ENCODE measurements at regions not wholly inside any gene's neighbourhood (a gene's known extent, or its start where the extent isn't known, plus 50 kb on each side); places are given as distances from the start of the nearest gene placed in this dataset.

GRCh38 chr4:111649308-111649707, 495.9 kb upstream of the FAM241A start:
- H3K27ac Mint-ChIP-seq = no peak overlapping the region
- no peaks in the 10 kb centered on the region for H3K4me1 Mint-ChIP-seq
- H3K4me3 Mint-ChIP-seq = no peak overlapping the region
- no peaks in the 10 kb centered on the region for H3K27me3 Mint-ChIP-seq
- no peaks in the 10 kb centered on the region for H3K9me3 ChIP-seq (ENCODE audit: control insufficient read depth, low read length, poor library complexity, severe bottlenecking)
- ATAC-seq = no peak
- no peak for DNase-seq
- H3K36me3 Mint-ChIP-seq (ENCODE audit: low read depth) = no peaks in the 10 kb centered on the region

DNA sequence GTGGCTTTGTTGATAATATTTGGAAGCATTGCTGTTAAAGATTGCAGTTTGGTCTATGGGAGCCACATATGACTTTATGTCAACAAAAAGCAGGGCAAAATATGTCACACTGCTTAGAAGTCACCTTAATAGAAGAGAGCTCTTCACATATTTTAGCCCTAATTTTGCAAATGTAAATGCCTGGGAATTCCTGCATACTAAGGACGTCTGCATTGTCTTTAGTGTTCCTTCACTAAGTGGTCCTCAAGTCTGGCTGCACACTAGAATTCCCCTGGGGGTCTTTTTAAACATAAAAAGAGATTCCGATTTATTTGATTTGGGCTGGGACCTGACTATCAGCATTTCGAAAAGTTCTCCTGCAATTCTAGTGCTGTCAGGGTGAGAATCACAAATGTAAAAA, 495.1 kb upstream of the FAM241A start:
- Mint-ChIP-seq H3K4me3 (no peak overlapping the region), H3K27me3 (no peaks in the 10 kb centered on the region), H3K4me1 (no peaks in the 10 kb centered on the region), H3K36me3 (ENCODE audit: low read depth) (no peaks in the 10 kb centered on the region), H3K27ac (no peak overlapping the region)
- H3K9me3 ChIP-seq (ENCODE audit: control insufficient read depth, low read length, poor library complexity, severe bottlenecking) = no peaks in the 10 kb centered on the region
- DNase-seq (no peak), ATAC-seq (no peak)

- no peak overlapping the region for H3K27ac Mint-ChIP-seq
- no peaks in the 10 kb centered on the region for H3K27me3 Mint-ChIP-seq
- ATAC-seq (no peak), DNase-seq (no peak)
- H3K4me1 Mint-ChIP-seq = no peaks in the 10 kb centered on the region
- H3K36me3 Mint-ChIP-seq (ENCODE audit: low read depth) = no peaks in the 10 kb centered on the region
- no peak overlapping the region for H3K4me3 Mint-ChIP-seq
- H3K9me3 ChIP-seq (ENCODE audit: control insufficient read depth, low read length, poor library complexity, severe bottlenecking) = no peaks in the 10 kb centered on the region
These were observed 494.6 kb upstream of the FAM241A start for GRCh38 chr4:111650674-111651086.

- no peak overlapping the region for H3K27ac Mint-ChIP-seq
These were observed 493.0 kb upstream of the FAM241A start for GRCh38 chr4:111652236-111652635.

GRCh38 chr4:111652986-111653385, 492.3 kb upstream of the FAM241A start:
- H3K4me1 Mint-ChIP-seq = no peaks in the 10 kb centered on the region
- H3K36me3 Mint-ChIP-seq (ENCODE audit: low read depth) = no peaks in the 10 kb centered on the region
- no peaks in the 10 kb centered on the region for H3K9me3 ChIP-seq (ENCODE audit: control insufficient read depth, low read length, poor library complexity, severe bottlenecking)
- no peak overlapping the region for H3K27ac Mint-ChIP-seq
- ATAC-seq (no peak), DNase-seq (no peak)
- no peaks in the 10 kb centered on the region for H3K27me3 Mint-ChIP-seq
- H3K4me3 Mint-ChIP-seq = no peak overlapping the region

More at GRCh38 chr4:111652236-111652635, 493.0 kb upstream of the FAM241A start:
- Mint-ChIP-seq H3K4me1 (no peaks in the 10 kb centered on the region), H3K4me3 (no peak overlapping the region), H3K36me3 (ENCODE audit: low read depth) (no peaks in the 10 kb centered on the region), H3K27me3 (no peaks in the 10 kb centered on the region)
- ATAC-seq = no peak
- DNase-seq = no peak
- no peaks in the 10 kb centered on the region for H3K9me3 ChIP-seq (ENCODE audit: control insufficient read depth, low read length, poor library complexity, severe bottlenecking)

- ATAC-seq (no peak), DNase-seq (no peak)
- H3K9me3 ChIP-seq (ENCODE audit: control insufficient read depth, low read length, poor library complexity, severe bottlenecking) = no peaks in the 10 kb centered on the region
- Mint-ChIP-seq H3K27me3 (no peaks in the 10 kb centered on the region), H3K4me1 (no peaks in the 10 kb centered on the region), H3K36me3 (ENCODE audit: low read depth) (no peaks in the 10 kb centered on the region), H3K27ac (no peak overlapping the region), H3K4me3 (no peak overlapping the region)
These were observed 482.8 kb upstream of the FAM241A start for GRCh38 chr4:111662496-111662895.

- no peaks in the 10 kb centered on the region for H3K9me3 ChIP-seq (ENCODE audit: control insufficient read depth, low read length, poor library complexity, severe bottlenecking)
- DNase-seq = no peak
- no peak overlapping the region for H3K4me3 Mint-ChIP-seq
- H3K27ac Mint-ChIP-seq = no peak overlapping the region
- no peaks in the 10 kb centered on the region for H3K4me1 Mint-ChIP-seq
- no peak for ATAC-seq
- no peaks in the 10 kb centered on the region for H3K27me3 Mint-ChIP-seq
- H3K36me3 Mint-ChIP-seq (ENCODE audit: low read depth) = no peaks in the 10 kb centered on the region
These were observed 480.8 kb upstream of the FAM241A start for GRCh38 chr4:111664308-111664945.

- Mint-ChIP-seq H3K4me1 (no peaks in the 10 kb centered on the region), H3K27ac (no peak overlapping the region), H3K27me3 (no peaks in the 10 kb centered on the region), H3K36me3 (ENCODE audit: low read depth) (no peaks in the 10 kb centered on the region), H3K4me3 (no peak overlapping the region)
- ATAC-seq (no peak), DNase-seq (no peak)
- H3K9me3 ChIP-seq (ENCODE audit: control insufficient read depth, low read length, poor library complexity, severe bottlenecking) = no peaks in the 10 kb centered on the region
These were observed 478.4 kb upstream of the FAM241A start for GRCh38 chr4:111666826-111667360.

DNA sequence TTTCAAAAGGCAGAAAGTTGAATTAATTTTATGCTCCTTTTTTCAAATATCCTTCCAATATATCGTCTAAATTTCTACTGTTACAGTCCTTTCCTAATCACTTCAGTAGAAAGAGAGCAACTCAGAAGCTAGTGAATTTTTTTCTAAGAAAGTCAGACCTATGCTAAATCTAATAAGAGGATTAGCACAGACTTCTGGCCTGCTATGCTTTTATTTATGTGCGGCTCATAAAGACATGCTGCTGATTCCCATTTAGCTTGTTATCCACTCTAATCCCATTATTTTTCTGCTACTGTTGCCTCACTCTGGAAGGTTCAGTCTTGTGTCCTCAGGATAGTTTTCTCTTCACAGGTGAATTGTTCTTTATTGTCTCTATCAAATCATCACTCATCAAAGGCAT, 473.5 kb upstream of the FAM241A start:
- H3K36me3 Mint-ChIP-seq (ENCODE audit: low read depth) = no peaks in the 10 kb centered on the region
- H3K27me3 Mint-ChIP-seq = no peaks in the 10 kb centered on the region
- DNase-seq (no peak), ATAC-seq (no peak)
- H3K4me3 Mint-ChIP-seq = no peak overlapping the region
- H3K27ac Mint-ChIP-seq = no peak overlapping the region
- no peaks in the 10 kb centered on the region for H3K4me1 Mint-ChIP-seq
- H3K9me3 ChIP-seq (ENCODE audit: control insufficient read depth, low read length, poor library complexity, severe bottlenecking) = no peaks in the 10 kb centered on the region

GRCh38 chr4:111675746-111676145, 469.5 kb upstream of the FAM241A start:
- Mint-ChIP-seq H3K27ac (no peak overlapping the region), H3K4me3 (no peak overlapping the region), H3K27me3 (no peaks in the 10 kb centered on the region), H3K4me1 (no peaks in the 10 kb centered on the region), H3K36me3 (ENCODE audit: low read depth) (no peaks in the 10 kb centered on the region)
- ATAC-seq (no peak), DNase-seq (no peak)
- no peaks in the 10 kb centered on the region for H3K9me3 ChIP-seq (ENCODE audit: control insufficient read depth, low read length, poor library complexity, severe bottlenecking)

DNA sequence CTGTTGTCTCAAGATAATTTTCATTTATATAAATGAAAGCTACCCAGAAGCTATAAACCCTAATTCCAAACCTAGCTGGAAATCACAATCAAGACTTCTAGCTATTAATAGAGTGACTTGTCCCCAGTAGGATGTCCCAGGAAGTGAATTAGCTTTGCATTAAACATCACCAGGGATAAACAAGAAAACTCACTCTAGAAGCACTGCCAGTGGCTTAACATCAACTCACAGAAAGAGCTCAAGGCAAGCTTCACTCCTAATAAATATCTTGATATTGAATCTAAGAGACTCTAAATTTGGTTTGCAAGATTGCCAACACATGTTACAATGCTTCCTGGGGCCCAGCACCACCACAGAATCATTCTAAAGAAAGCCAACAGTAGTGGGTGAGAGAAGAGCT, 468.7 kb upstream of the FAM241A start:
- Mint-ChIP-seq H3K4me1 (no peaks in the 10 kb centered on the region), H3K36me3 (ENCODE audit: low read depth) (no peaks in the 10 kb centered on the region), H3K27me3 (no peaks in the 10 kb centered on the region), H3K4me3 (no peak overlapping the region), H3K27ac (no peak overlapping the region)
- ATAC-seq = no peak
- DNase-seq = no peak
- no peaks in the 10 kb centered on the region for H3K9me3 ChIP-seq (ENCODE audit: control insufficient read depth, low read length, poor library complexity, severe bottlenecking)

DNA sequence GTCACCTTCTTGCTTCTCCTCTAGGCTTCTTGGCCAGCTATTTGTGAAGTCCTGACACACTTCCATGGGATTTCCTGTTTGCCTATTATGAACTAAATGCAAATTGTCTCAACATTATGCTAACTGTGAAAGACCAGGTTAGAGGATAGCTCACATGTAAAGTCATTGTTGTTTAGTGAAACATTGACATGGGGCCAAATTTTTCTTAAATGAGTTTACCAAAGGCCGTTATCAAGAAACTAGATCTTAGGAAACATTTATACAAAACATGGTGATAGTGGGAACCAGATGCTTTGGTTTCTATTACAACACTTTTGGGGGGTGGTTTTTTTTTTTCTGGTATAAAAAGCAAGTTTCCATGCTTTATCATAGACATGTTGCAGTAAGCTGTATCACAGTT, 466.8 kb upstream of the FAM241A start:
- no peak overlapping the region for H3K4me3 Mint-ChIP-seq
- H3K9me3 ChIP-seq (ENCODE audit: control insufficient read depth, low read length, poor library complexity, severe bottlenecking) = no peaks in the 10 kb centered on the region
- ATAC-seq = no peak
- no peak for DNase-seq
- H3K27ac Mint-ChIP-seq = no peak overlapping the region
- H3K36me3 Mint-ChIP-seq (ENCODE audit: low read depth) = no peaks in the 10 kb centered on the region
- no peaks in the 10 kb centered on the region for H3K27me3 Mint-ChIP-seq
- no peaks in the 10 kb centered on the region for H3K4me1 Mint-ChIP-seq

GRCh38 chr4:111678908-111679307, 466.3 kb upstream of the FAM241A start:
- no peak for ATAC-seq
- no peak overlapping the region for H3K4me3 Mint-ChIP-seq

DNA sequence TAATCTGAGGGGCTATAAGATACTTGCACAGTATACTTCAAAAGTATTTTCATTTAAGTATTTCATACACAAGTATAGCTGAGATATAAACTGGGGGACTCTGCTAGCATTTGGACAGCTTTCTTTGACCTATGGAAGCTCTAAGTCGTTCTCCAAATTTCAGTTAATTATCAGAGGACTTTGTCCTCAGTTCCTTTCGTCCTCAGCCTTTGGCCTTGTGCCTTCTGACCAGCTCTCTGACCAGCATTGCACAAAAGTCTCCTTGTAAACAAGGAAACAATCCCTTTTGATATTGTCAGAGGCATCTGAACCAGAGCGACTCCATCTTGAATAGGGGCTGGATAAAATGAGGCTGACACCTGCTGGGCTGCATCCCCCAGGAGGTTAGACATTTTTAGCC, 464.0 kb upstream of the FAM241A start:
- H3K9me3 ChIP-seq (ENCODE audit: control insufficient read depth, low read length, poor library complexity, severe bottlenecking) = no peaks in the 10 kb centered on the region
- Mint-ChIP-seq H3K36me3 (ENCODE audit: low read depth) (no peaks in the 10 kb centered on the region), H3K4me3 (no peak overlapping the region), H3K27ac (no peak overlapping the region), H3K4me1 (no peaks in the 10 kb centered on the region), H3K27me3 (no peaks in the 10 kb centered on the region)
- DNase-seq = no peak
- no peak for ATAC-seq

More at GRCh38 chr4:111678908-111679307, 466.3 kb upstream of the FAM241A start:
- DNase-seq = no peak
- no peaks in the 10 kb centered on the region for H3K9me3 ChIP-seq (ENCODE audit: control insufficient read depth, low read length, poor library complexity, severe bottlenecking)
- Mint-ChIP-seq H3K27me3 (no peaks in the 10 kb centered on the region), H3K4me1 (no peaks in the 10 kb centered on the region), H3K27ac (no peak overlapping the region), H3K36me3 (ENCODE audit: low read depth) (no peaks in the 10 kb centered on the region)
